AG04449 (cell line): ENCODE measurements at regions not wholly inside any gene's neighbourhood (a gene's known extent, or its start where the extent isn't known, plus 50 kb on each side); places are given as distances from the start of the nearest gene placed in this dataset.

Source experiments
- CTCF ChIA-PET: fragments of 350-600 bp; formaldehyde crosslinking; extraction: SDS; loops from one replicate; lab custom pipeline; 2021; ENCODE audit warnings: antibody characterized with exemption; lab: Yijun Ruan, JAX
- POLR2A ChIA-PET: fragments of 400-600, 350-600 bp; formaldehyde crosslinking; extraction: SDS; loops from one replicate; lab custom pipeline; 2020; ENCODE audit warnings: antibody characterized with exemption, inconsistent platforms; lab: Yijun Ruan, JAX
- DNase-seq: peaks from one replicate; pipeline ENCODE4 v3.0.0-alpha.2; 2010; ENCODE audit warnings: low read depth, low spot score
- H3K4me3 ChIP-seq: 2 replicates; pipeline ENCODE4 v1.5.1; 2011; ENCODE audit warnings: low read depth, mild to moderate bottlenecking, control low read depth, low read length
- TF ChIP-seq, protein P1 (sequence below): IDR thresholded peaks from one replicate; pipeline ENCODE4 v1.5.1; 2011; ENCODE audit warnings: mild to moderate bottlenecking, moderate library complexity, low read length, control low read depth, inconsistent platforms; ENCODE audit not compliant: insufficient read depth; ENCODE audit errors: missing control alignments

DNA sequence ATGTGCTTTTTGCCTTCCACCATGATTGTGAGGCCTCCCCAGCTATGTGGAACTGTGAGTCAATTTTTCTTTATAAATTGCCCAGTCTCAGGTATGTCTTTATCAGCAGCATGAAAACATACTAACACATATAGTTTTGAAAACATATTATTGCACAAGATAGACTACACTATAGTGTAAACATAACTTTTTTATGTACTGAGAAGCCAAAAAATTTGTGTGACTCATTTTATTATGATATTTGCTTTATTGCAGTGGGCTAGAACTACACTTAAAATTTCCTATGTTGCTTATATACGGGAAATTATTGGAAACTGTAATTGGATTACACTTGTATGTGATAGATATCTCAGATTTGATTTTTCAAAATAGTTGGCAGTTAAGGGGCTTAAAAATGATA lies 885.5 kb upstream of the FBXO33 start:
- CTCF ChIA-PET, result no interaction called here
- TF ChIP-seq, protein P1, sequence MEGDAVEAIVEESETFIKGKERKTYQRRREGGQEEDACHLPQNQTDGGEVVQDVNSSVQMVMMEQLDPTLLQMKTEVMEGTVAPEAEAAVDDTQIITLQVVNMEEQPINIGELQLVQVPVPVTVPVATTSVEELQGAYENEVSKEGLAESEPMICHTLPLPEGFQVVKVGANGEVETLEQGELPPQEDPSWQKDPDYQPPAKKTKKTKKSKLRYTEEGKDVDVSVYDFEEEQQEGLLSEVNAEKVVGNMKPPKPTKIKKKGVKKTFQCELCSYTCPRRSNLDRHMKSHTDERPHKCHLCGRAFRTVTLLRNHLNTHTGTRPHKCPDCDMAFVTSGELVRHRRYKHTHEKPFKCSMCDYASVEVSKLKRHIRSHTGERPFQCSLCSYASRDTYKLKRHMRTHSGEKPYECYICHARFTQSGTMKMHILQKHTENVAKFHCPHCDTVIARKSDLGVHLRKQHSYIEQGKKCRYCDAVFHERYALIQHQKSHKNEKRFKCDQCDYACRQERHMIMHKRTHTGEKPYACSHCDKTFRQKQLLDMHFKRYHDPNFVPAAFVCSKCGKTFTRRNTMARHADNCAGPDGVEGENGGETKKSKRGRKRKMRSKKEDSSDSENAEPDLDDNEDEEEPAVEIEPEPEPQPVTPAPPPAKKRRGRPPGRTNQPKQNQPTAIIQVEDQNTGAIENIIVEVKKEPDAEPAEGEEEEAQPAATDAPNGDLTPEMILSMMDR, result no peak
- POLR2A ChIA-PET, result no interaction called here
- no peak for DNase-seq
- no peak overlapping the region for H3K4me3 ChIP-seq

GRCh38 chr14:40312296-40312695 lies 880.1 kb upstream of the FBXO33 start:
- H3K4me3 ChIP-seq, result no peak overlapping the region
- TF ChIP-seq, protein P1, result no peak
- ChIA-PET POLR2A (no interaction called here), CTCF (no interaction called here)
- DNase-seq, result no peak

GRCh38 chr14:40309124-40309523 lies 876.9 kb upstream of the FBXO33 start:
- TF ChIP-seq, protein P1, result no peak
- CTCF ChIA-PET, result no interaction called here
- DNase-seq, result no peak
- no peak overlapping the region for H3K4me3 ChIP-seq
- POLR2A ChIA-PET, result no interaction called here

GRCh38 chr14:40308240-40308639 lies 876.0 kb upstream of the FBXO33 start:
- CTCF ChIA-PET, result no interaction called here
- TF ChIP-seq, protein P1, result no peak

GRCh38 chr14:40296821-40297220 lies 864.6 kb upstream of the FBXO33 start:
- ChIA-PET POLR2A (no interaction called here), CTCF (no interaction called here)
- TF ChIP-seq, protein P1, result no peak
- DNase-seq, result no peak
- no peak overlapping the region for H3K4me3 ChIP-seq

More at GRCh38 chr14:40308240-40308639, 876.0 kb upstream of the FBXO33 start:
- POLR2A ChIA-PET, result no interaction called here
- DNase-seq, result no peak
- no peak overlapping the region for H3K4me3 ChIP-seq

DNA sequence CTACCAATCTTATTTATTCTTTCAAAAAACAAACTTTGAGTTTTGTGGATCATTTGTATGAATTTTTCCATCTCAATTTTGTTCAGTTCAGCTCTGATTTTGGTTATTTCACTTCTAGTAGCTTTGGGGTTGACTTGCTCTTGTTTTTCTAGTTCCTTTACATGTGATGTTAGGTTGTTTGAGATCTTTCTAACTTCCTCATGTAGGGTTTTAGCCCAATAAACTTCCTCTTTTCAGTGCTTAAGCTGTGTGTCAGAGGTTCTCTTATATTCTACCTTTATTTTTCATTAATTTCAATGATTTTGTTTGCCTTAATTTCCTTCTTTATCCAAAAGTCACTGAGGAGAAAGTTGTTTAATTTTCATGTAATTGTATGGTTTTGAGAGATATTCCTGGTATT lies 860.4 kb upstream of the FBXO33 start:
- POLR2A ChIA-PET, result no interaction called here
- no peak overlapping the region for H3K4me3 ChIP-seq
- CTCF ChIA-PET, result no interaction called here
- TF ChIP-seq, protein P1, result no peak
- no peak for DNase-seq

- H3K4me3 ChIP-seq, result no peak overlapping the region
- DNase-seq, result no peak
- ChIA-PET CTCF (no interaction called here), POLR2A (no interaction called here)
- TF ChIP-seq, protein P1, result no peak
Measured at GRCh38 chr14:40282196-40282595, 850.0 kb upstream of the FBXO33 start.
